Left ventricle myocardium inferior (tissue), 1 donor: ENCODE measurements at regions not wholly inside any gene's neighbourhood (a gene's known extent, or its start where the extent isn't known, plus 50 kb on each side); places are given as distances from the start of the nearest gene placed in this dataset.
A peak's percentile ranks its signal among the peaks of the same experiment; 100 is the strongest.

Source experiments
- DNase-seq: peaks from one replicate; pipeline ENCODE4 v3.0.0-alpha.2; 2020
- H3K27ac ChIP-seq: fragments of 200-600 bp; replicated peaks from 2 replicates; pipeline ENCODE4 v1.8.0; 2021
- H3K27me3 ChIP-seq: fragments of 200-600 bp; 2 replicates; pipeline ENCODE4 v1.8.0; 2021; ENCODE audit warnings: low read depth
- H3K36me3 ChIP-seq: fragments of 200-600 bp; 2 replicates; pipeline ENCODE4 v1.8.0; 2021
- H3K4me1 ChIP-seq: fragments of 200-600 bp; 2 replicates; pipeline ENCODE4 v1.8.0; 2021
- H3K4me3 ChIP-seq: fragments of 200-600 bp; 2 replicates; pipeline ENCODE4 v1.8.0; 2021; ENCODE audit warnings: mild to moderate bottlenecking, moderate library complexity
- H3K9me3 ChIP-seq: fragments of 200-600 bp; replicated peaks from 2 replicates; pipeline ENCODE4 v1.8.0; 2021
- intact Hi-C: fragments of 100-400 bp; cut with micrococcal nuclease; formaldehyde crosslinking; loops from one replicate; pipeline ENCODE4 v1.11.0; 2022
- TF ChIP-seq, protein P1 (sequence below): fragments of 200-600 bp; IDR thresholded peaks from 2 replicates; pipeline ENCODE4 v1.8.0; 2021; ENCODE audit warnings: antibody characterized with exemption, mild to moderate bottlenecking, borderline replicate concordance
- donor health status: DM: no; HTN: yes; CAD: no; lungs with severe emphysema.

- peaks cover 5% of the 10 kb centered on the region for H3K4me1 ChIP-seq
- no peaks in the 10 kb centered on the region for H3K9me3 ChIP-seq
- intact Hi-C loops: no loop called here
- DNase-seq: no peak
- H3K4me3 ChIP-seq: no peak overlapping the region
- H3K27me3 ChIP-seq: no peaks in the 10 kb centered on the region
- H3K27ac ChIP-seq: peak overlapping the region; percentile 17
- TF ChIP-seq, protein P1, sequence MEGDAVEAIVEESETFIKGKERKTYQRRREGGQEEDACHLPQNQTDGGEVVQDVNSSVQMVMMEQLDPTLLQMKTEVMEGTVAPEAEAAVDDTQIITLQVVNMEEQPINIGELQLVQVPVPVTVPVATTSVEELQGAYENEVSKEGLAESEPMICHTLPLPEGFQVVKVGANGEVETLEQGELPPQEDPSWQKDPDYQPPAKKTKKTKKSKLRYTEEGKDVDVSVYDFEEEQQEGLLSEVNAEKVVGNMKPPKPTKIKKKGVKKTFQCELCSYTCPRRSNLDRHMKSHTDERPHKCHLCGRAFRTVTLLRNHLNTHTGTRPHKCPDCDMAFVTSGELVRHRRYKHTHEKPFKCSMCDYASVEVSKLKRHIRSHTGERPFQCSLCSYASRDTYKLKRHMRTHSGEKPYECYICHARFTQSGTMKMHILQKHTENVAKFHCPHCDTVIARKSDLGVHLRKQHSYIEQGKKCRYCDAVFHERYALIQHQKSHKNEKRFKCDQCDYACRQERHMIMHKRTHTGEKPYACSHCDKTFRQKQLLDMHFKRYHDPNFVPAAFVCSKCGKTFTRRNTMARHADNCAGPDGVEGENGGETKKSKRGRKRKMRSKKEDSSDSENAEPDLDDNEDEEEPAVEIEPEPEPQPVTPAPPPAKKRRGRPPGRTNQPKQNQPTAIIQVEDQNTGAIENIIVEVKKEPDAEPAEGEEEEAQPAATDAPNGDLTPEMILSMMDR: peak; percentile 29
- no peaks in the 10 kb centered on the region for H3K36me3 ChIP-seq
Measured at GRCh38 chr14:45364565-45365156, 111.7 kb upstream of the MIS18BP1 start.

DNA sequence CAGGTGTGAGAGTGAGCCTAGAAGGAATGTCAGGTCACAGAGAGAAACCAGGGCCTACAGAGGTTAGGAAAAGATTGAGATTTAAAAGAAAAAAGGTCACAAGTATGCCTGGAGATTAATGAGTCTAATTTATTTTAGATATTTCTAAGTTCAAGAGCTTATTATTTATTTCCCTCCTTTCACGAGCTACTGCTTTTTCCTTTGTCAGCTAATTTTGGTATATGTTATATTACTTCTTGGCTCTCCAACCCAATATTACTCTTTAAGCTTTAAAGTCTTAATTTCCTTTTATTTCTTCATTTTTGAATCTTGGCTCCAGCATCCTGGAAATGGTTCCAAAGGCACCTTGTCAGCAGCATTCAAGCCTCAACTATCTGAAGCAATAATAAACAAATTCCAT lies 109.5 kb upstream of the MIS18BP1 start:
- no peaks in the 10 kb centered on the region for H3K9me3 ChIP-seq
- H3K36me3 ChIP-seq: no peaks in the 10 kb centered on the region
- no peaks in the 10 kb centered on the region for H3K27me3 ChIP-seq
- H3K4me1 ChIP-seq: peaks cover 5% of the 10 kb centered on the region
- intact Hi-C loops: no loop called here
- no peak overlapping the region for H3K4me3 ChIP-seq
- TF ChIP-seq, protein P1: no peak
- no peak for DNase-seq
- no peak overlapping the region for H3K27ac ChIP-seq

DNA sequence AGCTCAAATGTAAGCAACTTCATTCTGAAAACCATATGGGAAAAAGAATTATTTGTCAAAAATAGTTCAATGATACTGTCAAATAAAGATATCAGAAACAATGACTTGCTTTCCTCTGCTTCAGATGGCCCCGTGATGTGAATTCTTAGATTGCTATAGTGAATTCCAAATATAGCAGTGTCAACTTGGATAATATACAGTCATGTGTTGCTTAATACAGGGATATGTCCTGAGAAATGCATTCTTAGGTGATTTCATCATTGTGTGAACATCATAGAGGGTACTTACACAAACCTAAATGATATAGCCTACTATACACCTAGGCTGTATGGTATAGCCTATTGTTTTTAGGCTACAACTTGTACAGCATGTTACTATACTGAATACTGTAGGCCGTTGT lies 108.7 kb upstream of the MIS18BP1 start:
- DNase-seq: no peak
- TF ChIP-seq, protein P1: no peak
- intact Hi-C loops: no loop called here
- H3K4me3 ChIP-seq: no peak overlapping the region
- H3K9me3 ChIP-seq: no peaks in the 10 kb centered on the region
- H3K27ac ChIP-seq: no peak overlapping the region
- H3K4me1 ChIP-seq: peaks cover 5% of the 10 kb centered on the region
- H3K36me3 ChIP-seq: no peaks in the 10 kb centered on the region
- H3K27me3 ChIP-seq: no peaks in the 10 kb centered on the region

GRCh38 chr14:45359746-45360145 lies 106.7 kb upstream of the MIS18BP1 start:
- Histone ChIP-seq H3K27ac (no peak overlapping the region), H3K9me3 (no peaks in the 10 kb centered on the region), H3K27me3 (no peaks in the 10 kb centered on the region), H3K36me3 (no peaks in the 10 kb centered on the region), H3K4me1 (peaks cover 5% of the 10 kb centered on the region), H3K4me3 (no peak overlapping the region)
- intact Hi-C loops: no loop called here
- DNase-seq: no peak
- TF ChIP-seq, protein P1: no peak

DNA sequence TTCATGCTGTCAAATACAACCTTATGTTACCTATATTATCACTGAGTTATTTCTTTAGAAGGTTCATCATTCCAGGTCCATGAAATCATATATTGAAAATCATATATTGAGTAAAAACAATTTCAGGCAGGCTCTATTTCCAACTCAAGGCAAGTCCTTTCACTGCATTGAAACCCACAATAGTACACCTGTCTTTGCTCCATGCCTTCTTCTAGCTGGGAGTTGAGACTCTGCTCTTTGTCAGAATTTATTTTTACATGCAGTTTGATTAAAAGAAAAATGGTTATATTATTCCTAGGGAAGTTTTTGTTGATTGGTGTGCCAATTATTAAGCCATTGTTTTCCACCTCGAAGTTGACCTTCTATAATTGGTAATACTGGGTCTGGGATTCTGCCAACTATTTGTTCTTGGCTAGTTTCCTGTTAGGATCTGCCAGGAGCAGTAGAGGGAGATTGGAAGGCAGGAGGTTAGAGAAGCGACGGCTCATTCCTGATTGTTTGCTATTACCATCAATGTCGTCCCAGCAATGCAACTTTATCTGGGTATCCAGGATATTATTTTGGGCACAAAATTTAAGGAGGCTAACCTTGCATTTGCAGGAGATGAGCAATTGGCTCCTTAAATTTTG lies 79.5 kb upstream of the MIS18BP1 start:
- TF ChIP-seq, protein P1: no peak
- Histone ChIP-seq H3K4me1 (peaks cover 14% of the 10 kb centered on the region), H3K4me3 (no peak overlapping the region), H3K36me3 (no peaks in the 10 kb centered on the region), H3K9me3 (peaks cover 37% of the 10 kb centered on the region), H3K27me3 (no peaks in the 10 kb centered on the region), H3K27ac (peak overlapping the region; percentile 36)
- intact Hi-C loops: no loop called here
- DNase-seq: no peak
